ENCODE measurements at regions not wholly inside any gene's neighbourhood (a gene's known extent, or its start where the extent isn't known, plus 50 kb on each side); places are given as distances from the start of the nearest gene placed in this dataset.

GRCh38 chr7:423312-424260 is 96.1 kb downstream of the PDGFA start:
- no peak for DNase-seq (ENCODE audit: low read depth)
- no peak overlapping the region for H3K4me3 ChIP-seq (ENCODE audit: low read depth, low read length)
- no peak for TF ChIP-seq CTCF (conservative IDR thresholded peaks at IDR 0.05; ENCODE audit: low read depth, low read length)

- DNase-seq (ENCODE audit: low read depth) = no peak
- TF ChIP-seq CTCF (conservative IDR thresholded peaks at IDR 0.05; ENCODE audit: low read depth, low read length) = no peak
- H3K4me3 ChIP-seq (ENCODE audit: low read depth, low read length) = no peak overlapping the region
Measured at GRCh38 chr7:424301-424935, 95.2 kb downstream of the PDGFA start.

GRCh38 chr7:424961-425793 is 94.5 kb downstream of the PDGFA start:
- TF ChIP-seq CTCF (conservative IDR thresholded peaks at IDR 0.05; ENCODE audit: low read depth, low read length) = no peak
- H3K4me3 ChIP-seq (ENCODE audit: low read depth, low read length) = no peak overlapping the region

DNA sequence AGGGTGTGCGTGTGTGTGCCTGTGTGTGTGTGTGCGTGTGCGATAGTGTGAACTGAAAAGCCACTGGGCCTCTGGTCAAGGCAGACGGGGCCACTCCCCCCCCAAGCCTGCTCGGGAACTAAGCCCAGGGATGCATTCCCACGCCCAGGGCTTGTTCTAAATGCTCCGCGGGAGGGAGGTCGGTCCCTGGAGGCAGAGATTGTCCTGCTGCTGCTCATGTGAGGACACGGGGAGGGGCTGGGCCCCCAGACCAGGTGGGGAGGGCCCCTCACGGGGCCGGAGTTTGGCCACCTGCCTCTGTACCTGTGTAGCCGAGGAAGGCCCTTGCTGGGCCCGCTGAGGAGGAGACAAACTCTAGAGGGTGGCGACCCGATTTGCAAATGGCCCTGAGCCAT is 93.9 kb downstream of the PDGFA start:
- TF ChIP-seq CTCF (conservative IDR thresholded peaks at IDR 0.05; ENCODE audit: low read depth, low read length) = no peak
- DNase-seq (ENCODE audit: low read depth) = no peak
- no peak overlapping the region for H3K4me3 ChIP-seq (ENCODE audit: low read depth, low read length)

More at GRCh38 chr7:424961-425793, 94.5 kb downstream of the PDGFA start:
- DNase-seq (ENCODE audit: low read depth) = no peak

- H3K4me3 ChIP-seq (ENCODE audit: low read depth, low read length) = no peak overlapping the region
- DNase-seq (ENCODE audit: low read depth) = no peak
- no peak for TF ChIP-seq CTCF (conservative IDR thresholded peaks at IDR 0.05; ENCODE audit: low read depth, low read length)
Measured at GRCh38 chr7:426510-426909, 93.1 kb downstream of the PDGFA start.

DNA sequence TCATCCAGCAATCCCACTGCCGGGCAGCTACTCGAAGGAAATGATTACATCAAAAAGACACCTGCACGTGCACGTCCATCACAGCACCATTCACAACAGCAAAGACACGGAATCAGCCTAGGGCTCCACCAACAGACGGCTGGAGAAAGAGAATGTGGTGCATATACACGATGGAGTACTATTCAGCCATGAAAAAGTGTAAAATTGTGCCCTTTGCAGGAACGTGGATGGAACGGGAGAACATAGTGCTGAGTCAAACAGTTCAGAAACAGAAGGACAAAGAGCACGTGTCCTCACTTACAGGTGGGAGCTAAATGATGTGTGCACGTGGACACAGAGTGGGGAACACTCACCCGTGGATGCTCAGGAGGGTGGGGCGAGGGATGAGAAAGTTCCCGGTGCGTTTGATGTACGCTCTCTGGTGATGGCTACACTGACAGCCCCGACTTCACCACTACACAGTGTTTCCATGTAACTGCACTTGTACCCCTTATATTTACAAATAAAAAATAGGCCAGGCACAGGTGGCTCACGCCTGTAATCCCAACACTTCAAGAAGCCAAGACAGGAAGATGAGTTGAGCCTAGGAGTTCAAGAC is 92.0 kb downstream of the PDGFA start:
- no peak for DNase-seq (ENCODE audit: low read depth)
- H3K4me3 ChIP-seq (ENCODE audit: low read depth, low read length) = no peak overlapping the region
- TF ChIP-seq CTCF (conservative IDR thresholded peaks at IDR 0.05; ENCODE audit: low read depth, low read length) = no peak

Measured in choroid plexus epithelial cell (primary cell).